ENCODE measurements at regions not wholly inside any gene's neighbourhood (a gene's known extent, or its start where the extent isn't known, plus 50 kb on each side); places are given as distances from the start of the nearest gene placed in this dataset.
"Not testable (repeated sequence)": the region's sequence is repeated elsewhere in the genome, so short reads cannot be mapped to it uniquely, and the experiment has no call there.

DNA sequence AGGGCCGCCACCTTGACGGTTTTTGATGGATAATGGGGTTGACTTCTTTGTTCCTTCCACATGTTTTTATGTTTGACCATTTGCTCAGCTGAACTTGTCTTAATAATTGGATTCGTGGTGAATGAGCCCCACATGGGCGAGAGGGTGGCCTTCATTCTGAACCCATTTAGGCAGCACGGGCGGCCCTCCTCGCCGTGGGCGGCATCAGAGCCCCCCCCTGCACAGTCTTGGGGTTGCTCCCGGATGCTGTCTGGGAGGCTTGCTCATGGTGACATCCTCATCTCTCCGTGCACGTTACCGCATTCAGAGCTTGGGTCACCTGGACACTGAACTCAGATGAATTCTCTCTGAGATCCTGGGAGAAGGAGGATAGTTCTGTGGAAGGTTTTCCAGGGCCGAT is 172.3 kb upstream of the OSBPL11 start:
- Histone ChIP-seq H3K4me1 (ENCODE audit: control insufficient read depth, insufficient read depth, low read length) (peaks cover 10% of the 10 kb centered on the region), H3K4me3 (ENCODE audit: low read depth, low read length) (no peak overlapping the region), H3K27ac (ENCODE audit: low read depth, low read length) (no peak overlapping the region), H3K27me3 (ENCODE audit: control insufficient read depth, insufficient read depth, low read length) (peaks cover 21% of the 10 kb centered on the region), H3K9ac (ENCODE audit: low read depth, low read length) (no peak overlapping the region), H3K36me3 (ENCODE audit: control insufficient read depth, insufficient read depth, low read length) (no peaks in the 10 kb centered on the region), H3K9me3 (ENCODE audit: control insufficient read depth, insufficient read depth, low read length) (no peaks in the 10 kb centered on the region)

DNA sequence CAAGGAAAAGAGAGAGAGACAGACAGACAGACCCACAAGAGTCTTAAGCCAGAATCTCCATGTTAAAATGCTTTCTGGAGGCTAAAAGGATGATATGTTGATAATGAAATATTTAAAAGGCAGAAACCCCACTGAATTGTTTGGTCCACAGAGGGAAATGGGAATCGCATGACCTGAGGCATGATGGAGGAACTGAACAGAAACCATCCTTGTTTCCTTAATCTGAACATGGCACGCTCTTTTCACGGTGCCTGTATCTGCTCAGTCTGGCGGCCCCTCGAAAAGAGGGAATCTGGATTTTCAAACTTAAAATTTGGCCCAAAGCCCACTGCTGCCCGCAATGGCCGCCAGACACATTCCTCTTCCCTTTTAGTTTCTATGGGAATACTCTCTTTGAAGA is 173.5 kb upstream of the OSBPL11 start:
- H3K27me3 ChIP-seq (ENCODE audit: control insufficient read depth, insufficient read depth, low read length): peaks cover 21% of the 10 kb centered on the region
- H3K9me3 ChIP-seq (ENCODE audit: control insufficient read depth, insufficient read depth, low read length); H3K4me1 ChIP-seq (ENCODE audit: control insufficient read depth, insufficient read depth, low read length); H3K36me3 ChIP-seq (ENCODE audit: control insufficient read depth, insufficient read depth, low read length); H3K27ac ChIP-seq (ENCODE audit: low read depth, low read length); H3K9ac ChIP-seq (ENCODE audit: low read depth, low read length); H3K4me3 ChIP-seq (ENCODE audit: low read depth, low read length): not testable (repeated sequence)

DNA sequence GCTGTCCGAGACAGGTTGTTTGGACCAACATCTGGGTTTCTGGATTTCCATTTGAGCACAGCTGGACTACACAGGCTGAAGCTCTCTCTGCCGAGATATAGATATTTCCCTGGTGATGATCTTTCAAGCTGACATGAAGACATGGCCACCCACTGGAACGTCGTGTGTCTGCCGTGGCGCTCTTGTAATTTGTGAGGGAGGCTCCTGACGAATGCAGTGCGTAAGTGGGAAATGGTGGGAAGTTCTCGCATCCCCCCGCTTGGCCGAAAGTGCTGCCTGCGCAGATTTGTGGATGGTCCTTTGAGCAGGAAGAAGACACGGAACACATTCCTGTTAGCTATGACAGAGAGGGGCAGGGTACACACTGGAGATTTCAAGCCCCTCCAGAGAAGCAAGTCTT is 176.2 kb upstream of the OSBPL11 start:
- H3K36me3 ChIP-seq (ENCODE audit: control insufficient read depth, insufficient read depth, low read length); H3K9me3 ChIP-seq (ENCODE audit: control insufficient read depth, insufficient read depth, low read length); H3K4me3 ChIP-seq (ENCODE audit: low read depth, low read length); H3K27me3 ChIP-seq (ENCODE audit: control insufficient read depth, insufficient read depth, low read length); H3K4me1 ChIP-seq (ENCODE audit: control insufficient read depth, insufficient read depth, low read length); H3K27ac ChIP-seq (ENCODE audit: low read depth, low read length); H3K9ac ChIP-seq (ENCODE audit: low read depth, low read length): not testable (repeated sequence)

DNA sequence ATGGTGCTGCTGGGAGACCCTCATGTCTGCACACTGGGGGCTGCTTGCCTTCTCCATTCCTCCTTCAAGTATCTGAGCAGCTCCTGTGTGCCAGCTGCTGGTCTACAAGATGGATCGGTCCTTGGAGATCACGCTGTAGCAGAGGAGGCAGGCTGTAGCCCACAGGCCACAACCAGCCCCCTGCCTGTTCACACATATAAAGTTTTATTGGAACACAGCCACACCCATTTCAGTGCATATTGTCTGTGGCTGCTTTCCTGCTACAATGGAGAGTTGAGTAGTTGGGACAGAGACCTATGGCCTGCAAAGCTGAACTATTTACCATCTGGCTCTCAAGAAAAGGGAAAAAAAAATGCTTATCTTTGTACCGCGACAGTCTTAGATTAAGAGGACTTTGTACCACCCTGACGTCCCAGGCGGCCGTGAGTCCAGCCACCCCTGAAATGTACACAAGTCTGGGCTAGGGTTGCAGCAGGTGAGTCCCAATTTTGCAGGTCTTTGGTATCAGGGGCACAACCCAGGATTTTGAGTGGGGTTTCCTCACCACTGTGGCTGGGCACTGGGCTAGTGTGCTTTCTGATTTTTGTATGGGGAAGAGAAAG is 179.2 kb upstream of the OSBPL11 start:
- not testable (repeated sequence) for H3K36me3 ChIP-seq (ENCODE audit: control insufficient read depth, insufficient read depth, low read length); H3K4me3 ChIP-seq (ENCODE audit: low read depth, low read length); H3K9ac ChIP-seq (ENCODE audit: low read depth, low read length); H3K27ac ChIP-seq (ENCODE audit: low read depth, low read length); H3K27me3 ChIP-seq (ENCODE audit: control insufficient read depth, insufficient read depth, low read length); H3K9me3 ChIP-seq (ENCODE audit: control insufficient read depth, insufficient read depth, low read length); H3K4me1 ChIP-seq (ENCODE audit: control insufficient read depth, insufficient read depth, low read length)

DNA sequence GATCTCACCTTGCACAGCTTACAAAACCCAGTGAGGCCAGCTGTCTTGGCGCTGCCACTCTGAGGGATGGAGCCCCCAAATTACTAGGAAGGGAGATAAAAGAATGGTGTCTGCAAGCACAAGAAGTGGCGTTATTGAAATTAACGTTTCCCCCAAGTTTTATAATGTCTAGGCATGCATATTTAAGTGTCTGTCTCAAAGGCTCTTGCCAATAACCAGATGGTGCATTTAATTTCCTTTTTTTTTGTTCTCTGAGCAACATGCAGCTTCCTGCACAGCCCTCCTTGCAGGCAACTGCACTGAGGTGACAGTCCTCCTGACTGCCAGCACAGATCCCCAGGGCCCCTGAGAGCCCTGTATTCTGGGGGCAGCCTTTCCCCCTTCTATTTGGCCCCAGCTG is 179.8 kb upstream of the OSBPL11 start:
- not testable (repeated sequence) for H3K9me3 ChIP-seq (ENCODE audit: control insufficient read depth, insufficient read depth, low read length); H3K36me3 ChIP-seq (ENCODE audit: control insufficient read depth, insufficient read depth, low read length); H3K4me3 ChIP-seq (ENCODE audit: low read depth, low read length); H3K27ac ChIP-seq (ENCODE audit: low read depth, low read length); H3K4me1 ChIP-seq (ENCODE audit: control insufficient read depth, insufficient read depth, low read length); H3K9ac ChIP-seq (ENCODE audit: low read depth, low read length); H3K27me3 ChIP-seq (ENCODE audit: control insufficient read depth, insufficient read depth, low read length)

DNA sequence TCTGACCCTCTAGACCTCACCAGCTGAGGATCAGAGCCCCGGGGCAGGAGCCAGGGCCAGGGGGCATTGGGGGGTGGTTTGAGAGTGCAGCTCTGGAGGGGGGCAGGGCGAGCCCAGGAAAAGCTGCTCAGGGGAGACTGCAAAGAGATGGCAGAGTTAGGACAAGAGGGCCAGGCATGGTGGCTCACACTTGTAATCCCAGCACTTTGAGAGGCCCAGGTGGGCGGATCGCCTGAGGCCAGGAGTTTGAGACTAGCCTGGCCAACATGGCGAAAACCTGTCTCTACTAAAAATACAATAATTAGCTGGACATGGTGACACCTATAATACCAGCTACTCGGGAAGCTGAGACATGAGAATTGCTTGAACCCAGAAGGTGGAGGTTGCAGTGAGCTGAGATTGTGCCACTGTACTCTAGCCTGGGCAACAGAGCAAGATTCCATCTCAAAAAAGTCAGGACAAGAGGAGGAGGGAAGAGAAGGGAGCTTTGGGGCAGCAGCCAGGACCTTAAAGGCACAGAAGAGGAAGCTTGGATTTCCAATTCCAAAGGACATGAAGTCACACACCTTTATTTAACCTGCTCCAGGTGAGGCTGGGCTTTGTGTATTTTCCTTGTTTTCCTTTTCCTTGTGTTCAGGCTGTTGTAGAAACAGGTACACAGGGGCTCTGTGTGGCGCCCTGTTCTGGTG is 180.5 kb upstream of the OSBPL11 start:
- H3K9ac ChIP-seq (ENCODE audit: low read depth, low read length); H3K27me3 ChIP-seq (ENCODE audit: control insufficient read depth, insufficient read depth, low read length); H3K36me3 ChIP-seq (ENCODE audit: control insufficient read depth, insufficient read depth, low read length); H3K4me1 ChIP-seq (ENCODE audit: control insufficient read depth, insufficient read depth, low read length); H3K27ac ChIP-seq (ENCODE audit: low read depth, low read length); H3K4me3 ChIP-seq (ENCODE audit: low read depth, low read length); H3K9me3 ChIP-seq (ENCODE audit: control insufficient read depth, insufficient read depth, low read length): not testable (repeated sequence)

DNA sequence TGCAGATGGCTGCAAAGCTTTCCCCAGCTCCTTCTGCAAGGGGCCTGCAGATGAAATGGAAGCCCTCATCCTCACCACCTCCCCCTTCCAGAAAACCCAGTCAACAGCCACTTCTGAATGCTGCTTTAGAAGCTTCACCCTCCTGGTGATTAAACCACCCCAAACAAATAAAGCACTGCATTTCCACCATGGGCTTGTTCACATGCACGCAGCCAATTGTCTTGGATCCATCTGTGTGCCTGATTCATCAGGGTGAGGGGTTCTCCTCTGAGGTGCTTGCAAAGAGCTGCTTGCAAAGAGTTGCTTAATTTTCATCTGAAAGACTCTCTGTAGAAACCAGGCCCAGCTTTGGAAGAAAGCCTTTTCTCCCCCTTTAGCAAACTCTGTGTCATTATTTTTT is 184.0 kb upstream of the OSBPL11 start:
- H3K27ac ChIP-seq (ENCODE audit: low read depth, low read length): peak overlapping the region; percentile 69
- H3K9ac ChIP-seq (ENCODE audit: low read depth, low read length): not testable (repeated sequence)

DNA sequence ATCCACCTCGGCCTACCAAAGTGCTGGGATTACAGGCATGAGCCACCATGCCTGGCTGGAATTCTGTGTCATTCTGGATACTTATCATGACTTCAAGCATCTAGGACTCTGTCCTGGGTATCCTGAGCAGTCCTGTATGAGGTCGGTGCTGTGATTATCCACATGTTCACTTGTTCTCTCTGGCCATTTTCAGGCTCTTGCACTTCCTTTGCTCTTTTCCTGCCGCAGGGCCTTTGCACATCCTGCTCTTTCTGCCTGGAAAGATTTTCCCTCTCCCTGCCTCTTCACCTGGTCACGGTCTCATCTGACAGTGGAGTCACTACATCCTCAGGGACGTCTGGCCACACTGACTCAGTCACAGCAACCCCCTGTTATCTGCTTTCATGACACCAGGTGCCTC is 184.6 kb upstream of the OSBPL11 start:
- H3K4me3 ChIP-seq (ENCODE audit: low read depth, low read length); H3K27me3 ChIP-seq (ENCODE audit: control insufficient read depth, insufficient read depth, low read length); H3K9ac ChIP-seq (ENCODE audit: low read depth, low read length); H3K4me1 ChIP-seq (ENCODE audit: control insufficient read depth, insufficient read depth, low read length); H3K27ac ChIP-seq (ENCODE audit: low read depth, low read length); H3K36me3 ChIP-seq (ENCODE audit: control insufficient read depth, insufficient read depth, low read length); H3K9me3 ChIP-seq (ENCODE audit: control insufficient read depth, insufficient read depth, low read length): not testable (repeated sequence)

More for the DNA sequence above, 184.0 kb upstream of the OSBPL11 start:
- H3K4me1 ChIP-seq (ENCODE audit: control insufficient read depth, insufficient read depth, low read length); H3K36me3 ChIP-seq (ENCODE audit: control insufficient read depth, insufficient read depth, low read length); H3K27me3 ChIP-seq (ENCODE audit: control insufficient read depth, insufficient read depth, low read length); H3K4me3 ChIP-seq (ENCODE audit: low read depth, low read length); H3K9me3 ChIP-seq (ENCODE audit: control insufficient read depth, insufficient read depth, low read length): not testable (repeated sequence)

DNA sequence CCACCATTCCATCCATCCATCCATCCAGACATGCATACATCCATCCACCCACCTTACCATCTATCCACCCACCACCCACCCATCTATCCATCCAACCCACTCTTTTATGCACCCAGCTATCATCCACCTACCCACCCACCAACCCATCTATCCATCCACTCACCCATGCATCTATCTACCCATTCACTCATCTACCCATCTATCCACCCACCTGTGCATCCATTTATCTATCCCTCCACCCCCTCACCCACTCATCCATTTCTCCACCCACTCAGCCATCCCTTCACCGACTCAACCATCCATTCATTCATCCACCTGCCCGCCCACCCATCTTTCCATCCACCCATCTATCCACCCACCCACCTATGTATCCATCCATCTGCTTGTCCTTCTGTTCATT is 186.4 kb upstream of the OSBPL11 start:
- H3K36me3 ChIP-seq (ENCODE audit: control insufficient read depth, insufficient read depth, low read length); H3K4me3 ChIP-seq (ENCODE audit: low read depth, low read length); H3K9ac ChIP-seq (ENCODE audit: low read depth, low read length); H3K9me3 ChIP-seq (ENCODE audit: control insufficient read depth, insufficient read depth, low read length); H3K27me3 ChIP-seq (ENCODE audit: control insufficient read depth, insufficient read depth, low read length); H3K4me1 ChIP-seq (ENCODE audit: control insufficient read depth, insufficient read depth, low read length); H3K27ac ChIP-seq (ENCODE audit: low read depth, low read length): not testable (repeated sequence)

DNA sequence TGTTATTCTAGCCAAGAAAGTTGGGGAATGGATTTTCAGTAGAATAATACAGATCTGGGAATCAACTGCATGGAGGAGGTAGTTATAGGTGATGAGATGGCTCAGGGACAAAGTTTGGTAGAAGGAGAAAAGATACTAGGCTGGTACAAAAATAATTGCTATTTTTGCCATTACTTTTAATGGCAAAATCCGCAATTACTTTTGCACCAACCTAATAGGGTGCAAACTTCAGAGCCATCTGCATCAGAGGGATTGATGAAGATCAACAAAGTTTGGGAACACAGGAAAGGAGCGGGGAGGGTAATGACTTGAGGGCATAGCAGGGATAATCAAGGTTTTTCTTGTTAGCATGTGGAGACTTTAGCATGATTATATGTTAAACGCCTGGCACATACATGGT is 178.7 kb upstream of the ROPN1B start:
- H3K9ac ChIP-seq (ENCODE audit: low read depth, low read length); H3K9me3 ChIP-seq (ENCODE audit: control insufficient read depth, insufficient read depth, low read length); H3K27me3 ChIP-seq (ENCODE audit: control insufficient read depth, insufficient read depth, low read length); H3K36me3 ChIP-seq (ENCODE audit: control insufficient read depth, insufficient read depth, low read length); H3K27ac ChIP-seq (ENCODE audit: low read depth, low read length); H3K4me3 ChIP-seq (ENCODE audit: low read depth, low read length); H3K4me1 ChIP-seq (ENCODE audit: control insufficient read depth, insufficient read depth, low read length): not testable (repeated sequence)

DNA sequence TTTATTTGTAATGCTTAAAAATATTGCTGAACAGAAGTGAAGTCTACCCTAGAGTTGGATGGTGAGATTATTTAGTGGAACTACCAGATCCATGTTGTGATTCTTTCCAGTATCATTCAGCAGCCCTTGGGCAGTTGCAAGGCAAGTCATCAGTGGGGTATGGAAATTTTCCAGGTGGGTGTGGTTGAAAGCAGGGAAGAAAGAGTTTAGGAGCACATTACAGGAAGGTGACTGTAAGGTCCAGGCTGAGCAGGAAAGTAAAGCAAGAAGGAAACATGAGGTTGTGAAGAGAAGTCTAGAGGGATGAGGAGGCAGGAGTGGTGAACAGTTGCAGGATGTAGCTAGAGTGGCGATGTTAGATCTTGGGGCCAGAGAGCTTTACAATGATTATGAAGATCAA is 178.0 kb upstream of the ROPN1B start:
- not testable (repeated sequence) for H3K9me3 ChIP-seq (ENCODE audit: control insufficient read depth, insufficient read depth, low read length); H3K4me3 ChIP-seq (ENCODE audit: low read depth, low read length); H3K27me3 ChIP-seq (ENCODE audit: control insufficient read depth, insufficient read depth, low read length); H3K4me1 ChIP-seq (ENCODE audit: control insufficient read depth, insufficient read depth, low read length); H3K9ac ChIP-seq (ENCODE audit: low read depth, low read length); H3K27ac ChIP-seq (ENCODE audit: low read depth, low read length); H3K36me3 ChIP-seq (ENCODE audit: control insufficient read depth, insufficient read depth, low read length)

DNA sequence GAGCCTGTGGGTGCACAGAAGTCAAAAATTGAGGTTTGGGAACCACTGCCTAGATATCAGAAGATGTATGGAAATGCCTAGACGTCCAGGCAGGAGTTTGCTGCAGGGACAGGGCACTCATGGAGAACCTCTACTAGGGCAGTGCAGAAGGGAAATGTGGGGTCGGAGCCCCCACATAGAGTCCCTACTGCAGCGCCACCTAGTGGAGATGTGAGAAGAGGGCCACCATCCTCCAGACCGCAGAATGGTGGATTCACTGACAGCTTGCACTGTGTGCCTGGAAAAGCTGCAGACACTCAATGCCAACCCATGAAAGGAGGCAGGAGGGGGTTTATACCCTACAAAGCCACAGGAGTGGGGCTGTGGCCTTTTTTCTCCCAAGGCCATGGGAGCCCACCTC is 159.0 kb upstream of the ROPN1B start:
- H3K9me3 ChIP-seq (ENCODE audit: control insufficient read depth, insufficient read depth, low read length): peaks cover 20% of the 10 kb centered on the region
- H3K4me1 ChIP-seq (ENCODE audit: control insufficient read depth, insufficient read depth, low read length); H3K27ac ChIP-seq (ENCODE audit: low read depth, low read length); H3K27me3 ChIP-seq (ENCODE audit: control insufficient read depth, insufficient read depth, low read length); H3K36me3 ChIP-seq (ENCODE audit: control insufficient read depth, insufficient read depth, low read length); H3K4me3 ChIP-seq (ENCODE audit: low read depth, low read length); H3K9ac ChIP-seq (ENCODE audit: low read depth, low read length): not testable (repeated sequence)
